Activated CD8-positive, alpha-beta memory T cell treated with anti-CD3 and anti-CD28 coated beads for 36 hours (primary cell): ENCODE measurements at regions not wholly inside any gene's neighbourhood (a gene's known extent, or its start where the extent isn't known, plus 50 kb on each side); places are given as distances from the start of the nearest gene placed in this dataset.
"Not testable (repeated sequence)": the region's sequence is repeated elsewhere in the genome, so short reads cannot be mapped to it uniquely, and the experiment has no call there.

Experiments used
- CTCF ChIA-PET: fragments of 350-600 bp; sonication (Branson Sonifier 250); formaldehyde crosslinking; loops from one replicate; lab custom pipeline; 2021; ENCODE audit warnings: antibody characterized with exemption; lab: Charles Lee
- POLR2A ChIA-PET: fragments of 350-600 bp; sonication (Branson Sonifier 250); formaldehyde crosslinking; loops from one replicate; lab custom pipeline; 2021; ENCODE audit warnings: antibody characterized with exemption; lab: Charles Lee

DNA sequence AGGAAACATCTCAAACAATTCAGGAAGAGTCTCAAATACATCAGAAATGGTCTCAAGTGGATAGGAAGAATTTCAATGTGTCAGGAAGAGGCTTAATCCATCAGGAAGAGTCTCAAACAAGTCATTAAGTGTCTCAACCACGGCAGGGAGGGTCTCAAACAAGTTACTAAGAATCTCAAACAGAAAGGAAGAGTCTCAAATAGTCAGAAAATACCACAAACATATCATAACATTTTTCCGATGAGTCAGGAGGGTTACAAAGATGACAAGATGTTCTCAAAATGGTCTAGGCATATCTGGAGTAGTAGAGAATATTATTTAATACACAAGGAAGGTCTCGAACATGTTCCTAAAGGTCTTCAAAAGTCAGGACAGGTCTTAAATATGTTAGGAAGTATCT, 109.3 kb upstream of the USP9X start:
- ChIA-PET CTCF (no interaction called here), POLR2A (no interaction called here)

DNA sequence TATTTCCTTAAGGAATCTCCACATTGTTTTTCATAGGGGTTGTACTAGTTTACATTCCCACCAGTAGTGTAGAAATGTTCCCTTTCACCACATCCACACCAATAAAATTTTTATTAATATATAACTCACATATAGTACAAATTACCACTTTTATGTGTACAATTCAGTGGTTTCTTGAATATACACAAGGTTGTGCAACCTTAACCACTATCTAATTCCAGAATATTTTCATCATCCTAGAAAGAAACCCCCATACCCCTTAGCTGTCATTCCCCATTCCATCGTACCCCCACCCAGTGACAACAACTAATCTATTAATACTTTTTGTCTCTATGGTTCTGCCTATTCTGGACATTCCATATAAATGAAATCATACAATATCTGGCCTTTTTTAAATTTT, 108.3 kb upstream of the USP9X start:
- ChIA-PET CTCF (no interaction called here), POLR2A (no interaction called here)

DNA sequence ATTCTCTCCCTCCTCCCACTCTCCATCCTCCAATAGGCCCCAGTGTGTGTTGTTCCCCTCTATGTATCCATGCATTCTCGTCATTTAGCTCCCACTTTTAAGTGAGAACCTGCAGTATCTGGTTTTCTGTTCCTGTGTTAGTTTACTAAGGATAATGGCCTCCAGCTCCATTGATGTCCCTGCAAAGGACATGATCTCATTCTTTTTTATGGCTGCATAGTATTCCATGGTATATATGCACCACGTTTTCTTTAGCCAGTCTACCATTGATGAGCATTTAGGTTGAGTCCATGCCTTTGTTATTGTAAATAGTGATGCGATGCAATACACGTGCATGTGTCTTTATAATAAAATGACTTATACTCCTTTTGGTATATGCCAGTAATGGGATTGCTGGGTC, 100.3 kb upstream of the USP9X start:
- CTCF ChIA-PET: no interaction called here

DNA sequence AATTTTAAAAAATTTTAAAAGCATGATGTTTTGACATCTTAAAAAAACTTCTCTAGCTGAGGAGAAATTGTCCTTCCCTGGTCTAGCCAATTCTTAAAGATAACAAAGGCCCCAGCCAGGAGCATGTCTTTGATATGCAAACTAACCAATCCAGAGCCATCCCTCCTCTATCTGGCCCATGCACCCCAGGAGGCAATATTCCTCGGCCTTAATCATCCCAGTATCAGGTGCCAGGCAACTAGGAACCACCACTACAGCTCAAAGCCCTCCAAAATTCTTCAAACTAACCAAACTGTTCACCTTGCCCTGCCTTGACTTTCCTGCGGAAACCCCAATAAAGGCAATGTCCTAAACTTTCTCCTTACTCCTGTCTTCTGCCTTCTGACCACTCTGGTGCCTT, 97.8 kb upstream of the USP9X start:
- CTCF ChIA-PET: no interaction called here
- POLR2A ChIA-PET: no interaction called here

More for the DNA sequence above, 100.3 kb upstream of the USP9X start:
- POLR2A ChIA-PET: no interaction called here

DNA sequence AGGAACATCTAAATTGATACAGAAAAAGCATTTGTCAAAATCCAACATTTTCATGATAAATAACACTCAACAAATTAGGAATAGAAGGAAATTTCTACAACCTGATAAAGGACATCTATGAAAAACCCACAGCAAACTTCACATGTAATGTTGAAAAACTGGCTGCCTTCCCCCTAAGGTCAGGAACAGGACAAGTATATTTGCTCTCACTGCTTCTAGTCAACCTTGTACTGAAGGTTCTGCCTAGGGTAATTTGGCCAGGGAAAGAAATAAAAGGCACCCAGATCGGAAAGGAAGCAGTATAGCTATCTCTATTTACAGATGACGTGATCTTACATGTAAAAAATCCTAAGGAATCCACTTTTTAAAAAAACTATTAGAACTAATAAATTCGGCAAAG, 97.1 kb upstream of the USP9X start:
- ChIA-PET POLR2A (no interaction called here), CTCF (no interaction called here)

DNA sequence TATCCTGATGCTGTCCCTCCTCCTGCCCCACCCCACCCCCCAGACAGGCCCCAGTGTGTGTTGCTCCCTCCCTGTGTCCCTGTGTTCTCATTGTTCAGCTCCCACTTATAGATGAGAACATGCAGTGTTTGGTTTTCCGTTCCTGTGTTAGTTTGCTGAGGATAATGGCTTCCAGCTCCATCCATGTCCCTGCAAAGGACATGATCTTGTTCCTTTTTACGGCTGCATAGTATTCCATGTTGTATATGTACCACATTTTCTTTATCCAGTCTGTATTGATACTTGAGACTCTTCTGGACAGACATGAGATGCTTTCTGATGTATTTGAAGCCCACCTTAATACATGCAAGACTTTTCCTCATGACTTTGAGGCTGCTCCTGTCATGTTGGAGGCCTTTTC, 91.8 kb upstream of the USP9X start:
- CTCF ChIA-PET: interaction anchor here (0.6 kb wide), 1 partner anchor 8 kb away, joined by 3 read pairs; no protein-coding TSS in a partner anchor
- POLR2A ChIA-PET: not testable (repeated sequence)

DNA sequence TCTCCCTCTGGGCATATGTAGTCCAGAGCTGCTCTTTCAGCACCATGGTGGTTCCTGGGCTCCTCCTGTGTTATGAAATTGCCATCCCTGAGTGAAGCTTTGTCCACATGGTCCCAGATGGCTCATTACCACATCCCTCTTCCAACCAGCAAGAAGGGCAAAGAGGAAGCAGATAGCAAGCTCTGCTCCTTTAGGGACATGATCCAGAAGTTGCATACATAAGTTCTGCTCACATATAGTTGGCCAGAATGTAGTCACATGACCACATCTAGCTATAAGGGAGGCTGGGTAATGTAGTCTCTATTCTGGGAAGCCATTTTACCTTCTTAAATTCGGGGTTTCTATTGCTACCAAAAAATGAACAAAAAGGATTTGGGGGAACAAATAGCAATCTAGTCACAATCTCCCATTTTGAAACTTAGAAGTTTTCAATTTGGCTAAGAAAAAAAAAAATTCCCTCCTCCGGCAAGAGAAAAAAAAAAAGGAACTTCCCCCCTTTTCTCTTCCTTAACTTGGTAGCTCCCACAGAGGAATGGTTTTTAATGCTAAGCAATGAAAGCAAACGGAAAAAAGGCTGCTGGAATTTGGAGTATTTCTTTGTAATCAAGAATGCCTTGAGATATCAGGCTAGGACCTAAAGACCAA, 88.2 kb upstream of the USP9X start:
- ChIA-PET POLR2A (no interaction called here), CTCF (no interaction called here)

DNA sequence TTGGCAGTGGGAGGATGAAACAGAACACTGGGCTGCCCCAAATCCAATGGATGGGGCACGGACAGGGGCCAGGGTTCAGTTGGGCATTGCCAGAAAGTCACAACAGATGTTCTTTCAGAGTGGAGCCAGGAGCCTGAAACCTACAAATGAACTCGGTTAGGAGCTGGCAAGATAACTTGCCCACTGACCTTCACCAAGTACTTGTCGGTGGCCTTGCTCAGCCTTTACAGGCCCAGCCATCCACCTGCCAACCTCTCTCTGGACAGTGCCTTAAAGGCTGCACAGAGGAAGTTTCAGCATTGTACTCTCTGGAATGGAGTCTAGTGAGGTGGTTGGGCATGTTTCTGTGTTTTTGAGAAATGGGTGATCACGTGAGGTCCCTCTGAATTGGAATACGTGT, 87.1 kb upstream of the USP9X start:
- POLR2A ChIA-PET: no interaction called here

DNA sequence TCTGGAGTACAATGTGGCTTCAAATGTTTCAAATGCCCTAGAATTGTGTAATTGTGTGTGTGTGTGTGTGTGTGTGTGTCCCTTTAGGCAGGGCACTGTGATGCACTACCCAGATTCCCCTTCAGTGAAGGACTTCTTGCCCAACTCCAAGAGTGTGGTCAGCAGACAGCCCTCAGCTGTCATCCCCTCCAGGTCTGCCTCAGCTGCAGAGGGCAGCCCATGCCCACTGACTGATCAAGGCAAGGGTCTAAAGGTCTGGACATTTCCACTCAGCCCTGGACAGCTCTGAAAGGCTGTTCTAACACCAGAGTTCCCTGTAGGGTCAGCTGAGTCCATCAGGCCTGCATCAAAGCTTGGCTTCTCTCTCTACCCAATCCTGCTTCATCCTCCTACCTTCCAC, 83.9 kb upstream of the USP9X start:
- ChIA-PET CTCF (interaction anchor here (0.6 kb wide), 2 partner anchors 8 to 75 kb away, joined by 3 read pairs; no protein-coding TSS in a partner anchor), POLR2A (interaction anchor here (0.6 kb wide), 1 partner anchor 264 kb away, joined by 13 read pairs; no protein-coding TSS in a partner anchor)

More for the DNA sequence above, 87.1 kb upstream of the USP9X start:
- CTCF ChIA-PET: no interaction called here

DNA sequence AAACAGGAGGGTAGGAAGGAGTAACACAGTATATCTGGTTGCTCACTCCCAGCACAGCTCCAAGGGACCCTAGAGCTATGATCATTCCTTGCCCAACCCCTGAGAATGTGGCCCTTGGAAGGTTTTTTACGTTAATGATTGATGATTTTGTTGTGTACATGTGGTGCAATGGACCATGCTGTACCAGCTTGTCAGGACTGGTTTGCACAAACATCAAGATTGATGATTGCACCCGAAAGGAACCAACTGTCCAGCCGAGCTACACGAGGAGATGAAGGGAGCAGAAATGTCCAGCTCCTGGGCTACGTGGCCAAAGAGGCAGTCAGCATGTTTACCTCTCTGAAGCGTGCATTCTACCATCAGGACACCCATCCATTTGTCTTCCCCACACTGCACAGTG, 83.2 kb upstream of the USP9X start:
- CTCF ChIA-PET: interaction anchor here (0.6 kb wide), 1 partner anchor 9 kb away, joined by 3 read pairs; no protein-coding TSS in a partner anchor

DNA sequence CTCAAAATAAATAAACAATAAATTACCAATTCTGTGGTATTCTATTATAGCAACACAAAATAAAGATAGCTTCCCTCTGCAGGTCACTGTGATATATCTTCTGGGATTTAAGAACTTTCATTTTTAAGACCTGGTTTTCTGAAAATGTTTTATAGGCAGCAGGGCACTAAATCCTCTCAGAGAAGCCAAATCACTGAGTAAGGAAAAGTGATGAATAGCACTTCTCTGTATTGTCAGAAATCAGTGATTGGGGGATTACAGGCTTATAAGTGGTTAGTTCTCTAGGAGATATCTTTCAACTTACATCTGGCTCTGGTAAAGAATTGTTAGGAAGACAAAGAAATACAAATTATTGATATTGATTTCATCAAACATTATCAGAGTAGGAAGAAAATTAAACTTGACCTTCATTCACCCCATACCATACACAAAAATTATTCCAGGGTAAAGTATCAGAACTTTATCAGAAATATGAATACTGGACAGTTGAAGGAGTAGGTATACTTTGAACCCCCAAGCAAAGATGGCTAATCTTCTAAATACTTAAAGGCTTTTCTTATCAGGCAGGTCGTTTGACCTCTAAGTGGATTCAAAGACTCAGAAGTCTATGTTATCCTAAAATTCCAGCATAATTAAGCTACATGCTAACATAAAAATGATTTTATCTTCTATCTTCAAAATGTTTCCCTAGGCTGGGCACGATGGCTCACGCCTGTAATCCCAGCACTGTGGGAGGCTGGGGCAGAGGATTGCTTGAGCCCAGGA, 81.6 kb upstream of the USP9X start:
- CTCF ChIA-PET: no interaction called here
- POLR2A ChIA-PET: no interaction called here

More for the DNA sequence above, 83.2 kb upstream of the USP9X start:
- POLR2A ChIA-PET: interaction anchor here (0.6 kb wide), 1 partner anchor 265 kb away, joined by 13 read pairs; no protein-coding TSS in a partner anchor

DNA sequence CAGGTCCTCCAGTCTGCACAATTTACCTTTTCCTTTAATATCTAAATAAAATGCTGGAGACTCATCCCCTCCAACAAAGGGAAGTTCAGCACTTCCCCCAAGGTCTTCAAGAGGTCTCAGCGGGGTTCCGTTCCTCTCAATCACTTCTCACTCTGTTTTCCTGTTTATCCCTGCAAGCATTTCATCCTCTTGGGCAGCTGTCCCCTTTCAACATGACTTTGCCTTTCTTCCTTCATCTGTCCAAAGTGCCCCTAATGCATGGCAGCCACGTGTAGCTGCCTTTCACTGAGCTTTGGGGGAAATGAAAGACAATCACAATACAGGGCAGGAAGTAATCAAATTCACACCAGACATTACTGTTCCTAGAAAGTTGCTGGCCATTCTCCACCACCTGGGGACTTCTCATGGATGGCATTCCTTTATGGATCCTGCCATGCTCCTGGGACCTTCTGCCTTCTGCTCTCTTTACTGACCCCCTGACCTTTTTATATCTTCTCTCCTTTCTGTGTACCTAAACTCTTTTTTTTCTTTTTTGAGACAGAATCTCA, 79.7 kb upstream of the USP9X start:
- ChIA-PET CTCF (no interaction called here), POLR2A (interaction anchor here (0.6 kb wide), 1 partner anchor 52 kb away, joined by 4 read pairs; no protein-coding TSS in a partner anchor)

DNA sequence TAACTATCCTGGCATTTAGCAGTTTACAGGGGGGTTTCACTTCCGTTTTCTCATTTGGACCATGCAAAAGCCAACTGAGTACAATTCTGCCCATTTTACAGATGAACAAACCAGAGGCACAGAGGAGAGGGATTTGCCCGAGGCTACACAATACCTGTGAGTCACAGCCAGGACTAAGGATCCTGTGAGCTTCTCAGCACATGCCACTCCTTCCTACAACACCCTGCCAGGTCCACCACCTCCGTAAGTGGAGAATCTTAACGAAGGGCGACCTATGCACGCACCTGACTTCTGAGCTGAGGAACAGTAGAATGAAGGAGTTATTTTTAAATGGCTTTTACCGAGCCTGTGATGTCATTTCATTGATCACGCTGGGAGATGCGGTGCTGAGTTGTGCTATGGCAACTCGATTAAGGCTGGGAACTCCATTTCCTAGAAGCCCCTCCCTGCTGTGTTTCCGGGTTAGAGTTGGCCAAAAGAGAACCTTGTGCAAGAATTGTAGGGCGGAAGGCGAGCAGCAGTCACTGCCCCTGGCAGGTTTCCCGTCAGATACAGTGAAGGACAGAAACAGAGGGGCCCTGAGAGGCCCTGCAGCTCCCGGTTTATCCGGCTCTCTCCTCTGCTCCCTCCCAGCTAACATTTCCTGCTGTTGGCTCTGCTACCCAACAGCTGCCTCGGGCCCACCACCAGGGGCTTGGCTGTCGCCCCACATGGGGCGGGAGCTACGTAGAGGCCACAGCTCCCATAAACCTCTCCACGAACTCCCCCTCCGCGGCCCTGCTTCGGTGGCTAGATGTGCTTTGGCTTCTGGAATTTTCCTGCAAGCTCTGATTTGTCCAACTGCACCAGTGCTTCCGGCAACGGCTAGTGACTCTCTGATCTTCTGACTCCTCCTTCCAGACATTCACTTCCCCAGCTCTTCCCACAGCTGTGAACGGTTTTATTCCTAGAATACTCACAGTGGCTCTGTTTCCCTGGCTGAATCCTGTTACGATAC, 75.1 kb upstream of the USP9X start:
- POLR2A ChIA-PET: no interaction called here
- CTCF ChIA-PET: no interaction called here

DNA sequence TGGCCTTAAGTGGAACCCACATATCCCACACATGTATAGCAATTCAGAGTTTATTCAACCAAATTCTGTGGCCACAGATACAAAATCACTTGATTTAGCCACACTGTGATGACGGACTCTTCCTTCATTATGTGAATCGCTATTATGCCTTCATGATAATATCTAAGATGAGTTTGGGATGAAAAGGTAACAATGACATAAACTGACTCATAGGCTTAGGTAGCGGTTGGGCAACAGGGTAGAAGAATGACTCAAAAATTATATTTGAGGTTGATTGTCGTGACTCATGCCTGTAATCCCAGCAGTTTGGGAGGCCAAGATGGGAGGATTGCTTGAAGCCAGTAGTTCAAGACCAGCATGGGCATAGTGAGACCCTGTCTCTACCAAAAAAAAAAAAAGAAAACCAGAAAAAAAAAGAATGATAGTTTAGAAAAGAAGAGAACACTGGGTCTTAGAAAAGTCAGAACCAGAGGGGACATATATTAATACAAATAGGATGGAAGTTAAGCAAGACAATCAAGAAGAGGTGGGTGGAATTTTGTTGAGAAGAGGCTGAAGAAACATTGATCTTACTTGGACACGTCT, 70.4 kb upstream of the USP9X start:
- ChIA-PET POLR2A (no interaction called here), CTCF (no interaction called here)

DNA sequence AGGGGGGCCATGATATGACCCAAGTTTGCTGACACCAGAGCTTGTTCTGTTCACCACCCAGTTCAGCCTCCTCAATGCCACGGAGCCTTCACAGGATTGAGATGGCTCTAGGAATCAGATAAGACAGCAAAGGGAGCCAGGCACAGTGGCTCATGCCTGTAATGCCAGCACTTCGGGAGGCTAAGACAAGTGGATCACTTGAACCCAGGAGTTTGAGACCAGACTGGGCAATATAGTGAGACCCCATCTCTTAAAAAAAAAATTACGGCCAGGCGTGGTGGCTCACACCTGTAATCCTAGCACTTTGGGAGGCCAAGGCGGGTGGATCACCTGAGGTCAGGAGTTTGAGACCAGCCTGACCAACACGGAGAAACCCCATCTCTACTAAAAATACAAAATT, 67.5 kb upstream of the USP9X start:
- POLR2A ChIA-PET, CTCF ChIA-PET: not testable (repeated sequence)

DNA sequence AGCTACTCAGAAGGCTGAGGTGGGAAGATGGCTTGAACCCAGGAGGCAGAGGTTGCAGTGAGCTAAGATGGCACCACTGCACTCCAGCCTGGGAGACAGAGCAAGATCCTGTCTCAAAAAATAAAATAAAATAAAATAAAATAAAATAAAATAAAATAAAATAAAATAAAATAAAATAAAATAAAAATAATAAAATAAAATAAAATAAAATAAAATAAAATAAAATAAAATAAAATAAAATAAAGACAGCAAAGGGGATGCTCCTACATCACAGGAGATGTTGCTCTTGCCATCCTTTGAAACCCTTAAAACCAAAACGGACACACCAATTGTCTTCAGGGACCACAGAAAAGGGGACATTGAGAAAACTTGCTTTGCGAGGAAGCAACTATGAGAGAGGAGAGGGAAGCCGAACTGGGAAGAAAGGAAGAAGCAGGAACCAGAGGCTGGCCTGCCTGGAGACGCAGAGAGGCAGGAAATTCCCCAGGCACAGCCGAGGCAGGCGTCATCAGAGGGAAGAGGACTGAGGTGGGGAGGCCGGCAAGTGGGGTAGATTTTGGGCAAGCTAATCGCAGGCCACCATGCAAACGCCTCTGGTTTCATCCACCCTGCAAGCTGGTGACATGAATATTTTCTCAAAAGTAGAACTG, 66.7 kb upstream of the USP9X start:
- CTCF ChIA-PET, POLR2A ChIA-PET: not testable (repeated sequence)

DNA sequence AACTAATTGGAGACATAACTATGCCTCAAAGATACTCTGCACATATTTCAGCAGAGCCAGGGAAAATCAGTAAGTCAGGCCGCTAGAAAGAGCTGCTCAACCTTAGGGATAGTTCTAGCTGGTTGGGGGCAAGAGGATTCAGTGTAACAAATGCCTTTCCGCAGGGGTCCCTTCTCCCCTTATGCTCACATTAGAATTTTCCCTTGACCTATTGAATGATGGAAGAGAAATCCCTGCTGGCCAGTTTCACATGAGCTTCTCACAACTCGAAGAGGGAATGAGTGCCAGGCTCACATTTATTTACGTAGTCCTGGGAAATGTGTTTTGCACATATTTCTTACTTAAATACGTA, 66.2 kb upstream of the USP9X start:
- POLR2A ChIA-PET: no interaction called here
- CTCF ChIA-PET: no interaction called here

DNA sequence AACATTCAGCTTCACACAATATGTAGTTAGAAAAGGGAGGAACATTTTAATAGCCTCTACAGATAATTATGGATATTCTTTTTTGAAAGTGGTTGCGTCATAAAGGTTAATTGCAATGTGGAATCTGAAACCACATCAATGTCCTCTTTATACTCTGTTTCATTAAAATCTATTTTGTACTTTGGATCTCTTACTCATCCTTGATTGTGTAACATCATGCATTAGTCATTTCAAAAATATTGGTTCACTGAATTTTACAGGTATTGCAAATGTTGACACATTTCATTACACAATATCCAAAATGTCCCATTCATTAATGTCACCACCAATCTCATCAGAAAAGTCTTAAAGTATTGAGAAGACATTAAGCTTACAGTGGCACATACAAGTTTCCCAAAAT, 62.7 kb upstream of the USP9X start:
- ChIA-PET POLR2A (no interaction called here), CTCF (no interaction called here)

DNA sequence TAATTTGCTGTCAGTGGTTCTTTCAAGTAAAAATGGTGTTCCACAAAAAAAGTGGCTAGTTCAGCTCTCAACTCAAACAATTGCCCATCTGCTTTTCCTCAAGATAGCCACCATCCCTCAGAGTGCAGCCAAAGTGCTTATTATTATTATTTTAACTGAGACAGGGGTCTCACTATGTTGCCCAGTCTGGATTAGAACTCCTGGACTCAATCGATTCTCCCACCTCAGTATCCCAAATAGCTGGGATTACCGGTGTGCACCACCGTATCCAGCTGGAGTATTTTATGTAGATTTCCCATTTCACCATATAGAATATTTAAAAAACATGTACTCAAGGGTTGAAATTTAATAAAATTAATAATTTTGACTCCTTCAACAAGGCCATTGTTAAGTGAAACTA, 62.1 kb upstream of the USP9X start:
- POLR2A ChIA-PET: no interaction called here
- CTCF ChIA-PET: no interaction called here
